ENCODE measurements at regions not wholly inside any gene's neighbourhood (a gene's known extent, or its start where the extent isn't known, plus 50 kb on each side); places are given as distances from the start of the nearest gene placed in this dataset.

DNA sequence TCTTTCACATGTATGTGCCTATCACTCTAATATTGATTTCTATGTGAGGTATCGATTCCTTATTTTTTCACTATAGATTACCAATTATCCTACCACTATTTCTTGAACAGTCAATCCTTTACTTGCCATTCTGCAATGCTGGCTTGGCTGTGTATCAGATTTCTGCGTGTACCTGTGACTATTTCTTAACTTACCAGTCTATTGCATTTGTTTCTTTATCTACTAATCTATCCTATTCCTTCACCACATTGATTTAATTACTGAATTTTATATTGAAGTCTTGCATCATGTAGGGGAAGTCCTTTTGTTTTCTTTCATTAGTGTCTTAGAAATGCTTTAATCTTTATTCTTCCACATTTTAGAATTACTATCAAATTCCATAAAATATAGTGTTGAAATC lies 684.8 kb downstream of the LRRC70 start:
- TF ChIP-seq, protein P1, sequence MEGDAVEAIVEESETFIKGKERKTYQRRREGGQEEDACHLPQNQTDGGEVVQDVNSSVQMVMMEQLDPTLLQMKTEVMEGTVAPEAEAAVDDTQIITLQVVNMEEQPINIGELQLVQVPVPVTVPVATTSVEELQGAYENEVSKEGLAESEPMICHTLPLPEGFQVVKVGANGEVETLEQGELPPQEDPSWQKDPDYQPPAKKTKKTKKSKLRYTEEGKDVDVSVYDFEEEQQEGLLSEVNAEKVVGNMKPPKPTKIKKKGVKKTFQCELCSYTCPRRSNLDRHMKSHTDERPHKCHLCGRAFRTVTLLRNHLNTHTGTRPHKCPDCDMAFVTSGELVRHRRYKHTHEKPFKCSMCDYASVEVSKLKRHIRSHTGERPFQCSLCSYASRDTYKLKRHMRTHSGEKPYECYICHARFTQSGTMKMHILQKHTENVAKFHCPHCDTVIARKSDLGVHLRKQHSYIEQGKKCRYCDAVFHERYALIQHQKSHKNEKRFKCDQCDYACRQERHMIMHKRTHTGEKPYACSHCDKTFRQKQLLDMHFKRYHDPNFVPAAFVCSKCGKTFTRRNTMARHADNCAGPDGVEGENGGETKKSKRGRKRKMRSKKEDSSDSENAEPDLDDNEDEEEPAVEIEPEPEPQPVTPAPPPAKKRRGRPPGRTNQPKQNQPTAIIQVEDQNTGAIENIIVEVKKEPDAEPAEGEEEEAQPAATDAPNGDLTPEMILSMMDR (IDR thresholded peaks at IDR 0.05), result no peak
- TF ChIP-seq POLR2A (IDR thresholded peaks at IDR 0.05), result no peak
